CD4-positive, alpha-beta T cell treated with Interleukin-1 beta for 1 hour (primary cell): ENCODE measurements at regions not wholly inside any gene's neighbourhood (a gene's known extent, or its start where the extent isn't known, plus 50 kb on each side); places are given as distances from the start of the nearest gene placed in this dataset.
"Not testable (repeated sequence)": the region's sequence is repeated elsewhere in the genome, so short reads cannot be mapped to it uniquely, and the experiment has no call there.

ENCODE experiments used
- DNase-seq, 2 donors: peaks; one replicate each; pipeline ENCODE4 v3.0.0-alpha.2; 2020 to 2022

GRCh38 chr9:75687359-75687953 lies 203.0 kb upstream of the PCSK5 start:
- no peak for DNase-seq

GRCh38 chr9:75690551-75690950 lies 199.9 kb upstream of the PCSK5 start:
- DNase-seq: not testable (repeated sequence)

GRCh38 chr9:75691408-75691807 lies 199.1 kb upstream of the PCSK5 start:
- DNase-seq: no peak

- no peak for DNase-seq
Measured at GRCh38 chr9:75692309-75692708, 198.2 kb upstream of the PCSK5 start.

- DNase-seq: no peak
Measured at GRCh38 chr9:75695921-75696320, 194.6 kb upstream of the PCSK5 start.

DNA sequence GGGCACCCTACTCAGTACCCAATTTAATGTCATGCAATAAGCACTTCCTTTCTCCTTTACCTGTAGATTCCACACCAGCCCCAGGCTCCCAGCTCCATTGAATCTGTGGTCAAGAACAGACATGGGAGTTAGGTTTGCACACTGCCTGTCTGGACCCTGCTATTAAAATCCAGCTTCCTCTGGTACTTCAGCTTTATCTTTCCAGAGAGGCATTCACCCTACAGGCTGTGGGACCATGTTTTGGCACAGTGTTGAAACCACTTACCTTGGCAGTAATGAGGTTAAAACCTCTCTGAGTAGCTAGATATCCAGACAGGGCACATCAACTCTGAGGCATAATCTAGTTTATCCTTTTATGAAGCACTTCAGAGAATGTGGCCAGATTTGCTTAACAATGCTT lies 191.5 kb upstream of the PCSK5 start:
- DNase-seq: no peak

DNA sequence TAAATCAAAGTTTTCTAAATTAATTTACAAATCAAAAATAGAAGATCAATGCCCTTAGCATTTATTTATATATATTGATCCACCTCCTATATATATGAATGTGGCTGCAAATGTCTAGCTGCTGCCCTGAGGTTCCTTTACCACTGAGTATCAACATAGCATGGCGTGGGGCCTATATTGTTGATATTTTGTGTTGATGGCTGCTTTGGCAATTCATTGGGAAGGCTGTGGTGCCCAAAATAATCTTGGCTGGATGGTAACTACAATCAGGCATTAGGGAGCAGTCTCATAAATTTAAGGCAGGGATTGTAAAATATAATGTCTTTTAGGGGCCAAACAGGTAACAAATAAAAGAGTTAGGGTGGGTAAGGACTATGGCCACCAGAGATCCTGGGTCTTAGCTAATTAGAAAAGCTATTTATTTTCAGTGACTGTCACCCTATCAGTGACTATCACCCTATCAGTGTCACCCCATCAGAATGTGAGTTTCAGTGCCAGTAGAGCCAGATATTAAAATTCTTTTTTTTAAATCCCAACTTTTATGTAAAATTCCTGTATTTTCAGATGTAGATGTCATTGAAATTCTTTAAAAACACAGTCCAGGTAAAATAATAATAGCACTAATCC lies 190.7 kb upstream of the PCSK5 start:
- no peak for DNase-seq

DNA sequence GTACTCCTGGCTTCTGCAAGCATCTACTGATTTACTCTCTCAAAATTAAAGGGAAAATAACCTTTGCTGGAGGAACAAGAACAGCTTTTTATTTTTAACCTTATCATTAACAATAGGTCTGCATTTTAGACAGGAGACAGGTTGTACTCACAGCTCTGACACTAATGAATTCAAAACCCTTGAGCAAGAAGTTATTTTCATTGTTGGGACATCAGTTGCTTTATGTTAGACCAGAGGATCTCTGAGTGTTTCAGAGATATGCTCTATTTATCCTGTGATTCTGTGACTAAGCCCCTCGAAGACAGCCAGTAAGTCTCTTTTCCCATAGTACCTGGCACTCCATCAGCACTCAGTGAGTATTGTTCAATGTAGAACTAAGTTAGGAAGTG lies 190.2 kb upstream of the PCSK5 start:
- DNase-seq: no peak

- no peak for DNase-seq
Measured at GRCh38 chr9:75707191-75707590, 183.3 kb upstream of the PCSK5 start.

GRCh38 chr9:75709698-75710097 lies 180.8 kb upstream of the PCSK5 start:
- DNase-seq: no peak

DNA sequence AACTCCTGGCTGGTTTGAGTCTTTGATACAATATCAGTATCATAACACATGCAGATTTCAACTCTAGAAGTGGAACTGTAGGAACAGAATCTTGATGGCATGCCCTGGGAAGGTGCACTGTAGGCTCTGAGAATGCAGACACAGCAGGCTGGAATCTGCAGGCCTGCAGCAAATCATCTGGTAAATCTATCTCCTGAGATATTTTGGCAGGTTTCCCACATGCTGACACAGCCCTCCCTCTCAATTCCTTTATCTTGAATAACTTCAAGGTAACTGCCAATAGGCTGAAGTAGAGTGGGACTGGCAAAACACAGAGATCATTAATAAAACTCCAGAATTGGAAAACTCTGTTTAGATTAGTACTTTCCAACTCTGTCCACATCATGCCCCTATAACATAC lies 177.8 kb upstream of the PCSK5 start:
- DNase-seq: no peak

GRCh38 chr9:75713335-75713734 lies 177.1 kb upstream of the PCSK5 start:
- DNase-seq: no peak

GRCh38 chr9:75715360-75715759 lies 175.1 kb upstream of the PCSK5 start:
- no peak for DNase-seq

- no peak for DNase-seq
Measured at GRCh38 chr9:75718677-75719076, 171.8 kb upstream of the PCSK5 start.

GRCh38 chr9:75728391-75728790 lies 162.1 kb upstream of the PCSK5 start:
- DNase-seq: no peak

- DNase-seq: no peak
Measured at GRCh38 chr9:75734802-75735201, 155.7 kb upstream of the PCSK5 start.

GRCh38 chr9:75739884-75740611 lies 150.4 kb upstream of the PCSK5 start:
- no peak for DNase-seq

DNA sequence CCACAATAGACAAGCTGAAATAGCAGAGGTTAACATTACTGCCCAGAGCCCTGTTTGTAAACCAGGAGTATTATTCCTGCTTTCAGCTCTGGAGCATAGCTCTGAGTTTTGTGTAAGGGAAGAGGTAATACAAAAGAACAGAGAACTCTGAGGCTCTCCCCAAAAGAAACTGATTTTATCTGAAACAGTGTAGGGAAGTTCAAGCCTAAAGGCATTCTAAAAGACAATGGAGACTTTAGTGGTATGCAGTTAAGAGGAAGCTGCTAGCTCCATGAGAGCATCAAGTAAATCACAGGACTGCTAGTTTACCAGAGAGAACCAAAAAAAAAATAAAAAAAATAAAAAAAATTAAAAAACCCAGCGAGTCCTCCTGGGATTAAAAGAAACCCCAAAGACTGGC lies 146.6 kb upstream of the PCSK5 start:
- DNase-seq: no peak

DNA sequence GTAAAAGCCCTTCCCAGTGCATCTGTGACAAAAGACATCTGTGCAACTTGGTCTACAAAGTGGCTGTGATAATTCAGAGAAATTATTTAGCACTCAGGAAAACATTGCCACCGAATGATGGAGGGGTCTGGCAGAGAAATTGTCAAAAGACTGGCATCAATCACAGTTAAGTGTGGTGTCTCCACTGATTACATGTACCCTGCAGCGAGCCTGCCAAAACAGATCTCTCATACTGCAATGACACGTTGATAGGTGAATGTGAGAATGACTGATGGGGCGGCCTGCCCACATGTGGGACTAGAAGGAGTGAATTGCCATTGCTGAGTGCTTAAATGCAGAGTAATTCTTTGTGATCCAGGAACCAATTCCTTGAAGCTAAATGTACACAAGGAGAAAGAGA lies 136.4 kb upstream of the PCSK5 start:
- DNase-seq: no peak

GRCh38 chr9:75775166-75775565 lies 115.3 kb upstream of the PCSK5 start:
- DNase-seq: no peak

DNA sequence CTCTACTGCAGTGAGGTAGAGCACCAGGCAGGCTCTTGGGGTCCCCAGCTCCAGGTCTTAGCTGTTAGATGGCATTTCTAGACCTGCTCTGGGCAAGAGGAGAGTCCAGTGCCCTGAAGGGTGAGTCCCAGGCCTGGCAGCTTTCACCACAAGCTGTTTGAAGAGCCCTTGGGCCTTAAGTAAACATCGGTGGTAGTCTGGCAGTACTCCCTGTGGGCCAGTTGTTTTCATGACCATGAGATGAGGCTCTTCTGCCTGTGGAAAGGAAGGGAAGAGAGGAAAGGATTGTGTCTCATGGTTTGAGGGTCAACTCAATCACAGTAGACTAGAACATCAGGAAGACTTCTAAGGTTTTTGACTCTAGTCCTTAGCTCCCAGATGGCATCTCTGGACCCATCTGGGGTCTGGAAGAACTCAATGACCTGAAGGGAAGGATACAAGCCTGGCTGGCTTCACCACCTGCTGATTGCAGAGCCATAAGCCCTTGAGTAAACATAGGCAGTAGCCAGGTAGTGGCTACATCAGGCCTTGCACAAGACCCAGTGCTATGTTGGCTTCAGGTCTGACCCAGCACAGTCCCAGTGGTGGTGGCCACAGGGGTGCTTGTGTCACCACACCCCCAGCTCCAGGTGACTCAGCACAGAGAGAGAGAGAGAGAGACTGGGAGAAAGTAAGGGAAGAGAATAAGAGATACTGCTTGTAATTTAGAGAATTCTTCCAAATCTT lies 114.3 kb upstream of the PCSK5 start:
- no peak for DNase-seq

DNA sequence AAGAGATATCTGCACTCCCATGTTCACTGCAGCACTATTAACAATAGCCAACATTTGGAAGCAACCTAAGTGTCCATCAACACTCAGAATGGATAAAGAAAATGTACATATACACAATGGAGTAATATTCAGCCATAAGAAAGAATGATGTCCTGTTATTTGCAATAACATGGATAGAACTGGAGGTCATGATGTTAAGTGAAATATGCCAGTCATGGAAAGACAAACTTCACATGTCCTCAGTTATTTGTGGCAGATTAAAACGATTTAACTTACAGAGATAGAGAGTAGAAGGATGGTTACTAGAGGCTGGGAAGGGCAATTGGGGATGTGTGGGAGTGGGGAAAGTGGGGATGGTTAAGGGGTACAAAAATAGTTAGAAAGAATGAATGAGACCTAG lies 110.3 kb upstream of the PCSK5 start:
- no peak for DNase-seq

GRCh38 chr9:75788006-75788634 lies 102.4 kb upstream of the PCSK5 start:
- DNase-seq: no peak
